ENCODE measurements at regions not wholly inside any gene's neighbourhood (a gene's known extent, or its start where the extent isn't known, plus 50 kb on each side); places are given as distances from the start of the nearest gene placed in this dataset.

DNA sequence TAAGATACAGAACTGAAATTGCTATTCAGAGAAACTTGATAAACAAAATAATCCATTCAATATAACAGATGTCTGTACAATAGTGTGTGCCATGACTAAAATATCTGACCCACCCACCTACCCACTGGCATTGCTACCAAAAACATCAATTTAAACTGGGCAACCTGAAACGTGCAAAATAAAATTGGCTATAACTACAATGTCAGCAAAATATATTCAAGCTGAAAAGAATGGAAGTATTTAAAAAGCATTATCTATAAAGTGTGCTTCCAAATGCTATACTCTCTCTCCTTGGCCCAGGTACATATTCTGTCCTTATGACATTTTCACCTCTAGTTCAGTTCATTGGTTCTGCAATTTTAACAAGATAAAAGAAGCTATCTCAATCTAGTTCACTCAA, 379.6 kb upstream of the ATP11B start:
- H3K4me3 ChIP-seq (ENCODE audit: low read depth, low read length, poor library complexity, severe bottlenecking) = no peak overlapping the region

DNA sequence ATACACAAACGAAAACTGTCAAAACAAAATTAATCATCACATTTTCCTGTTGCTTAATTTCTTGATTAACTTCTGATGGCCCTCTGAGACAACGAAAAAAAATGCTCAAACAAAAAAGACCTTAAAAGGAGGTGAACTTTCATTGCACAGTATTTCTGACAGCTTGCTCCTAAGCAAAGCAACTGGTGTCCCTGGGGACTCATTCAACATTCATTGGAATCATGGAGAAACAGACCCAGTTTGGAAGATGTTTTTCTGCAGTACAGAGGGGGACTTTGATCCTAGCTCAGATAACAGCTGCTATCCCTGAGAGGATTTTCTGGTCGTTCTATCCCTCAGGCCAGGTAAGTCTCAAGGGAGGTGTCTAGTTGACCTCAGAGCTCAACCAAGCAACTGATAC, 378.7 kb upstream of the ATP11B start:
- H3K27ac ChIP-seq (ENCODE audit: low read depth, low read length, poor library complexity, severe bottlenecking) = no peak overlapping the region
- no peaks in the 10 kb centered on the region for H3K36me3 ChIP-seq (ENCODE audit: insufficient read depth, low read length)
- H3K9me2 ChIP-seq (ENCODE audit: low read depth, low read length) = no peaks in the 10 kb centered on the region
- H3K9me3 ChIP-seq (ENCODE audit: low read length) = no peaks in the 10 kb centered on the region
- H2AFZ ChIP-seq (ENCODE audit: low read length) = no peak overlapping the region
- no peak overlapping the region for H3K4me3 ChIP-seq (ENCODE audit: low read depth, low read length, poor library complexity, severe bottlenecking)
- no peaks in the 10 kb centered on the region for H3F3A ChIP-seq (ENCODE audit: insufficient read depth, low read length)
- no peaks in the 10 kb centered on the region for H4K20me1 ChIP-seq (ENCODE audit: insufficient read depth, low read length)
- H3K79me2 ChIP-seq (ENCODE audit: insufficient read depth, low read length) = no peaks in the 10 kb centered on the region
- H3K9ac ChIP-seq (ENCODE audit: low read length) = no peak overlapping the region
- H3K4me1 ChIP-seq (ENCODE audit: insufficient read depth, low read length, severe bottlenecking) = no peaks in the 10 kb centered on the region
- no peak overlapping the region for H3K4me2 ChIP-seq (ENCODE audit: low read length)
- no peaks in the 10 kb centered on the region for H3K27me3 ChIP-seq (ENCODE audit: insufficient read depth, low read length)
- TF ChIP-seq EZH2 (IDR thresholded peaks at IDR 0.05; ENCODE audit: borderline replicate concordance, low read length) = no peak
- TF ChIP-seq, protein P1, sequence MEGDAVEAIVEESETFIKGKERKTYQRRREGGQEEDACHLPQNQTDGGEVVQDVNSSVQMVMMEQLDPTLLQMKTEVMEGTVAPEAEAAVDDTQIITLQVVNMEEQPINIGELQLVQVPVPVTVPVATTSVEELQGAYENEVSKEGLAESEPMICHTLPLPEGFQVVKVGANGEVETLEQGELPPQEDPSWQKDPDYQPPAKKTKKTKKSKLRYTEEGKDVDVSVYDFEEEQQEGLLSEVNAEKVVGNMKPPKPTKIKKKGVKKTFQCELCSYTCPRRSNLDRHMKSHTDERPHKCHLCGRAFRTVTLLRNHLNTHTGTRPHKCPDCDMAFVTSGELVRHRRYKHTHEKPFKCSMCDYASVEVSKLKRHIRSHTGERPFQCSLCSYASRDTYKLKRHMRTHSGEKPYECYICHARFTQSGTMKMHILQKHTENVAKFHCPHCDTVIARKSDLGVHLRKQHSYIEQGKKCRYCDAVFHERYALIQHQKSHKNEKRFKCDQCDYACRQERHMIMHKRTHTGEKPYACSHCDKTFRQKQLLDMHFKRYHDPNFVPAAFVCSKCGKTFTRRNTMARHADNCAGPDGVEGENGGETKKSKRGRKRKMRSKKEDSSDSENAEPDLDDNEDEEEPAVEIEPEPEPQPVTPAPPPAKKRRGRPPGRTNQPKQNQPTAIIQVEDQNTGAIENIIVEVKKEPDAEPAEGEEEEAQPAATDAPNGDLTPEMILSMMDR (IDR thresholded peaks at IDR 0.05; ENCODE audit: low read length) = no peak

More for the DNA sequence above, 379.6 kb upstream of the ATP11B start:
- TF ChIP-seq EZH2 (IDR thresholded peaks at IDR 0.05; ENCODE audit: borderline replicate concordance, low read length) = no peak
- TF ChIP-seq, protein P1 (IDR thresholded peaks at IDR 0.05; ENCODE audit: low read length) = no peak
- no peaks in the 10 kb centered on the region for H3K79me2 ChIP-seq (ENCODE audit: insufficient read depth, low read length)
- no peaks in the 10 kb centered on the region for H3F3A ChIP-seq (ENCODE audit: insufficient read depth, low read length)
- H3K36me3 ChIP-seq (ENCODE audit: insufficient read depth, low read length) = no peaks in the 10 kb centered on the region
- no peak overlapping the region for H2AFZ ChIP-seq (ENCODE audit: low read length)
- no peak overlapping the region for H3K9ac ChIP-seq (ENCODE audit: low read length)
- H4K20me1 ChIP-seq (ENCODE audit: insufficient read depth, low read length) = no peaks in the 10 kb centered on the region
- no peak overlapping the region for H3K27ac ChIP-seq (ENCODE audit: low read depth, low read length, poor library complexity, severe bottlenecking)
- H3K27me3 ChIP-seq (ENCODE audit: insufficient read depth, low read length) = no peaks in the 10 kb centered on the region
- no peak overlapping the region for H3K4me2 ChIP-seq (ENCODE audit: low read length)
- H3K4me1 ChIP-seq (ENCODE audit: insufficient read depth, low read length, severe bottlenecking) = no peaks in the 10 kb centered on the region
- H3K9me3 ChIP-seq (ENCODE audit: low read length) = no peaks in the 10 kb centered on the region
- H3K9me2 ChIP-seq (ENCODE audit: low read depth, low read length) = no peaks in the 10 kb centered on the region

DNA sequence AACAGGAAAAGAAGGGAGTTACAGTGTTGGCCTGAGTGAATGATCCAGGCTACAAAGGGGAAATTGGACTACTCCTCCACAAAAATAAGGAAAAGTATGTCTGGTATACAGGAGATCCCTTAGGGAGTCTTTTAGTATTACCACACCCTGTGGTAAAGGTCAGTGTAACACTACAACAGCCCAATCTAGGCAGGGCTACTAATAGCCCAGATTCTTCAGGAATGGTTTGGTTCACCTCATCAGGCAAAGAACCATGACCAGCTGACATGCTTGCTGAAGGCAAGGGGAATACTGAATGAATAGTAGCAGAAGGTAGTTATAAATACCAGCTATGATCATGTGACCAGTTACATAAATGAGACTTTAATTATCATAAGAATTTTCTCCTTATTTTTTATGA, 372.6 kb upstream of the ATP11B start:
- no peaks in the 10 kb centered on the region for H3K9me3 ChIP-seq (ENCODE audit: low read length)
- H3K4me2 ChIP-seq (ENCODE audit: low read length) = no peak overlapping the region
- H2AFZ ChIP-seq (ENCODE audit: low read length) = no peak overlapping the region
- H3K9ac ChIP-seq (ENCODE audit: low read length) = no peak overlapping the region
- H3K9me2 ChIP-seq (ENCODE audit: low read depth, low read length) = no peaks in the 10 kb centered on the region; the same call in 1 of the 2 replicates
- H3F3A ChIP-seq (ENCODE audit: insufficient read depth, low read length) = no peaks in the 10 kb centered on the region
- no peaks in the 10 kb centered on the region for H4K20me1 ChIP-seq (ENCODE audit: insufficient read depth, low read length)
- H3K27ac ChIP-seq (ENCODE audit: low read depth, low read length, poor library complexity, severe bottlenecking) = no peak overlapping the region
- TF ChIP-seq, protein P1 (IDR thresholded peaks at IDR 0.05; ENCODE audit: low read length) = no peak
- no peak for TF ChIP-seq EZH2 (IDR thresholded peaks at IDR 0.05; ENCODE audit: borderline replicate concordance, low read length)
- H3K27me3 ChIP-seq (ENCODE audit: insufficient read depth, low read length) = no peaks in the 10 kb centered on the region
- H3K4me3 ChIP-seq (ENCODE audit: low read depth, low read length, poor library complexity, severe bottlenecking) = no peak overlapping the region
- H3K4me1 ChIP-seq (ENCODE audit: insufficient read depth, low read length, severe bottlenecking) = no peaks in the 10 kb centered on the region
- no peaks in the 10 kb centered on the region for H3K79me2 ChIP-seq (ENCODE audit: insufficient read depth, low read length)
- H3K36me3 ChIP-seq (ENCODE audit: insufficient read depth, low read length) = no peaks in the 10 kb centered on the region

All from OCI-LY1 (cell line).